ENCODE measurements at regions not wholly inside any gene's neighbourhood (a gene's known extent, or its start where the extent isn't known, plus 50 kb on each side); places are given as distances from the start of the nearest gene placed in this dataset.

- Histone ChIP-seq H3K4me1 (no peaks in the 10 kb centered on the region), H3K27me3 (peaks cover 97% of the 10 kb centered on the region), H3K9me3 (no peaks in the 10 kb centered on the region), H3K27ac (no peak overlapping the region), H3K4me3 (no peak overlapping the region), H3K36me3 (no peaks in the 10 kb centered on the region)
- no peak for ATAC-seq
- 25 to 69% methylated on average over 2 to 7 of the region's 12 CpGs for WGBS, 2 donors (ENCODE audit: low coverage in 1 of 2)
- TF ChIP-seq POLR2A (IDR thresholded peaks at IDR 0.05) = no peak
- no peak for TF ChIP-seq CTCF (IDR thresholded peaks at IDR 0.05)
- TF ChIP-seq EP300 (IDR thresholded peaks at IDR 0.05) = no peak
- no peak for TF ChIP-seq POLR2AphosphoS5 (IDR thresholded peaks at IDR 0.05)
These were observed 180.6 kb downstream of the OLFM1 start for GRCh38 chr9:135268031-135268430.

- ATAC-seq = no peak
- TF ChIP-seq POLR2AphosphoS5 (IDR thresholded peaks at IDR 0.05) (no peak), EP300 (IDR thresholded peaks at IDR 0.05) (no peak), POLR2A (IDR thresholded peaks at IDR 0.05) (no peak), CTCF (IDR thresholded peaks at IDR 0.05) (no peak)
- 80% methylated on average over 1 of the region's 6 CpGs; no CpG with 5 or more reads in 1 of the 2 donors for WGBS, 2 donors (ENCODE audit: low coverage in 1 of 2)
These were observed 181.5 kb downstream of the OLFM1 start for GRCh38 chr9:135268981-135269380.

GRCh38 chr9:135269912-135270830 lies 182.7 kb downstream of the OLFM1 start:
- Histone ChIP-seq H3K9me3 (no peaks in the 10 kb centered on the region), H3K4me1 (no peaks in the 10 kb centered on the region), H3K36me3 (no peaks in the 10 kb centered on the region), H3K4me3 (no peak overlapping the region), H3K27ac (no peak overlapping the region), H3K27me3 (peaks cover 99% of the 10 kb centered on the region)
- TF ChIP-seq POLR2A (IDR thresholded peaks at IDR 0.05) = no peak
- TF ChIP-seq POLR2AphosphoS5 (IDR thresholded peaks at IDR 0.05) = no peak
- ATAC-seq = no peak
- 54 to 64% methylated on average over 16 to 18 of the region's 20 CpGs for WGBS, 2 donors (ENCODE audit: low coverage in 1 of 2)

More at GRCh38 chr9:135268981-135269380, 181.5 kb downstream of the OLFM1 start:
- H3K36me3 ChIP-seq = no peaks in the 10 kb centered on the region
- H3K4me1 ChIP-seq = no peaks in the 10 kb centered on the region
- H3K27me3 ChIP-seq = peaks cover 99% of the 10 kb centered on the region
- no peak overlapping the region for H3K4me3 ChIP-seq
- no peaks in the 10 kb centered on the region for H3K9me3 ChIP-seq
- H3K27ac ChIP-seq = no peak overlapping the region

- no peaks in the 10 kb centered on the region for H3K36me3 ChIP-seq
- peaks cover 99% of the 10 kb centered on the region for H3K27me3 ChIP-seq
- H3K4me1 ChIP-seq = no peaks in the 10 kb centered on the region
- ATAC-seq = no peak
- H3K9me3 ChIP-seq = no peaks in the 10 kb centered on the region
- H3K4me3 ChIP-seq = no peak overlapping the region
- no peak overlapping the region for H3K27ac ChIP-seq
- TF ChIP-seq POLR2A (IDR thresholded peaks at IDR 0.05) (no peak), POLR2AphosphoS5 (IDR thresholded peaks at IDR 0.05) (no peak), EP300 (IDR thresholded peaks at IDR 0.05) (no peak), CTCF (IDR thresholded peaks at IDR 0.05) (no peak)
- 80 to 84% methylated on average over 1 to 19 of the region's 19 CpGs for WGBS, 2 donors (ENCODE audit: low coverage in 1 of 2)
These were observed 184.0 kb downstream of the OLFM1 start for GRCh38 chr9:135271425-135271824.

GRCh38 chr9:135272608-135273007 lies 185.1 kb downstream of the OLFM1 start:
- Histone ChIP-seq H3K4me1 (no peaks in the 10 kb centered on the region), H3K9me3 (no peaks in the 10 kb centered on the region), H3K27ac (no peak overlapping the region), H3K27me3 (peaks cover 99% of the 10 kb centered on the region), H3K4me3 (no peak overlapping the region), H3K36me3 (no peaks in the 10 kb centered on the region)
- TF ChIP-seq POLR2AphosphoS5 (IDR thresholded peaks at IDR 0.05) (no peak), POLR2A (IDR thresholded peaks at IDR 0.05) (no peak), CTCF (IDR thresholded peaks at IDR 0.05) (no peak), EP300 (IDR thresholded peaks at IDR 0.05) (no peak)
- ATAC-seq = no peak
- WGBS, 2 donors (ENCODE audit: low coverage in 1 of 2) = 39% methylated on average over 7 of the region's 10 CpGs; no CpG with 5 or more reads in 1 of the 2 donors
